Activated CD8-positive, alpha-beta T cell treated with anti-CD3 and anti-CD28 coated beads, Interleukin-2, amount 10 ng/mL, durations not matched to agents 7 days and 5 days (primary cell): ENCODE measurements at regions not wholly inside any gene's neighbourhood (a gene's known extent, or its start where the extent isn't known, plus 50 kb on each side); places are given as distances from the start of the nearest gene placed in this dataset.
"Not testable (repeated sequence)": the region's sequence is repeated elsewhere in the genome, so short reads cannot be mapped to it uniquely, and the experiment has no call there.

Experiments
- ATAC-seq: fragments of 150-1000 bp; cut with Tn5 transposase; one replicate; pipeline ENCODE4 v1.10.0; 2021; ENCODE audit warnings: moderate library complexity
- CTCF ChIA-PET: fragments of 350-600 bp; sonication (Branson Sonifier 250); formaldehyde crosslinking; loops from one replicate; lab custom pipeline; 2021; ENCODE audit warnings: antibody characterized with exemption; lab: Charles Lee
- POLR2A ChIA-PET: fragments of 350-600 bp; sonication (Branson Sonifier 250); formaldehyde crosslinking; loops from one replicate; lab custom pipeline; 2021; ENCODE audit warnings: antibody characterized with exemption; lab: Charles Lee
- DNase-seq: peaks from one replicate; pipeline ENCODE4 v3.0.0-alpha.2; 2020
- H3K27ac Mint-ChIP-seq: one replicate; pipeline ENCODE4 v1.8.0; 2021; ENCODE audit warnings: mild to moderate bottlenecking, mixed read lengths
- H3K27me3 Mint-ChIP-seq: one replicate; pipeline ENCODE4 v1.8.0; 2021; ENCODE audit warnings: low read depth, mixed read lengths
- H3K36me3 Mint-ChIP-seq: one replicate; pipeline ENCODE4 v1.8.0; 2021; ENCODE audit warnings: low read depth, mixed read lengths
- H3K4me1 Mint-ChIP-seq: one replicate; pipeline ENCODE4 v1.8.0; 2021; ENCODE audit warnings: low read depth, mixed read lengths
- H3K4me3 Mint-ChIP-seq: one replicate; pipeline ENCODE4 v1.8.0; 2021; ENCODE audit warnings: mild to moderate bottlenecking, mixed read lengths
- H3K9me3 Mint-ChIP-seq: one replicate; pipeline ENCODE4 v1.8.0; 2022; ENCODE audit warnings: mixed read lengths; ENCODE audit not compliant: insufficient read depth

- no peaks in the 10 kb centered on the region for H3K9me3 Mint-ChIP-seq
- H3K27ac Mint-ChIP-seq: no peak overlapping the region
- H3K4me1 Mint-ChIP-seq: no peaks in the 10 kb centered on the region
- POLR2A ChIA-PET: no interaction called here
- H3K36me3 Mint-ChIP-seq: no peaks in the 10 kb centered on the region
- ATAC-seq (no peak), DNase-seq (no peak)
- CTCF ChIA-PET: no interaction called here
- no peak overlapping the region for H3K4me3 Mint-ChIP-seq
- H3K27me3 Mint-ChIP-seq: no peaks in the 10 kb centered on the region
Measured at GRCh38 chr11:100472727-100473389, 214.2 kb upstream of the ARHGAP42 start.

GRCh38 chr11:100473390-100473740 is 213.7 kb upstream of the ARHGAP42 start:
- CTCF ChIA-PET: no interaction called here
- POLR2A ChIA-PET: no interaction called here

GRCh38 chr11:100484948-100485347 is 202.1 kb upstream of the ARHGAP42 start:
- Mint-ChIP-seq H3K9me3 (peaks cover 21% of the 10 kb centered on the region), H3K4me3 (no peak overlapping the region), H3K4me1 (no peaks in the 10 kb centered on the region), H3K36me3 (peaks cover 2% of the 10 kb centered on the region), H3K27me3 (no peaks in the 10 kb centered on the region), H3K27ac (no peak overlapping the region)
- CTCF ChIA-PET: no interaction called here
- no peak for DNase-seq
- ATAC-seq: no peak
- POLR2A ChIA-PET: no interaction called here

More at GRCh38 chr11:100473390-100473740, 213.7 kb upstream of the ARHGAP42 start:
- ATAC-seq (no peak), DNase-seq (no peak)
- no peaks in the 10 kb centered on the region for H3K9me3 Mint-ChIP-seq
- no peaks in the 10 kb centered on the region for H3K4me1 Mint-ChIP-seq
- H3K36me3 Mint-ChIP-seq: no peaks in the 10 kb centered on the region
- H3K27ac Mint-ChIP-seq: no peak overlapping the region
- no peak overlapping the region for H3K4me3 Mint-ChIP-seq
- H3K27me3 Mint-ChIP-seq: no peaks in the 10 kb centered on the region

- POLR2A ChIA-PET: no interaction called here
- ATAC-seq (no peak), DNase-seq (no peak)
- H3K4me1 Mint-ChIP-seq: no peaks in the 10 kb centered on the region
- CTCF ChIA-PET: no interaction called here
- H3K36me3 Mint-ChIP-seq: no peaks in the 10 kb centered on the region
- H3K9me3 Mint-ChIP-seq: peaks cover 8% of the 10 kb centered on the region
- H3K4me3 Mint-ChIP-seq: no peak overlapping the region
- H3K27me3 Mint-ChIP-seq: no peaks in the 10 kb centered on the region
- H3K27ac Mint-ChIP-seq: no peak overlapping the region
Measured at GRCh38 chr11:100498780-100499179, 188.3 kb upstream of the ARHGAP42 start.

GRCh38 chr11:100501450-100501849 is 185.6 kb upstream of the ARHGAP42 start:
- ChIA-PET POLR2A (no interaction called here), CTCF (no interaction called here)
- Mint-ChIP-seq H3K9me3 (peaks cover 3% of the 10 kb centered on the region), H3K27me3 (no peaks in the 10 kb centered on the region), H3K4me1 (no peaks in the 10 kb centered on the region), H3K36me3 (no peaks in the 10 kb centered on the region), H3K27ac (no peak overlapping the region), H3K4me3 (no peak overlapping the region)
- DNase-seq (no peak), ATAC-seq (no peak)

GRCh38 chr11:100512475-100512874 is 174.6 kb upstream of the ARHGAP42 start:
- POLR2A ChIA-PET: no interaction called here
- Mint-ChIP-seq H3K36me3 (no peaks in the 10 kb centered on the region), H3K27me3 (no peaks in the 10 kb centered on the region), H3K4me1 (no peaks in the 10 kb centered on the region), H3K9me3 (peaks cover 4% of the 10 kb centered on the region), H3K4me3 (no peak overlapping the region), H3K27ac (no peak overlapping the region)
- ATAC-seq (no peak), DNase-seq (no peak)
- CTCF ChIA-PET: no interaction called here

GRCh38 chr11:100515087-100515486 is 172.0 kb upstream of the ARHGAP42 start:
- Mint-ChIP-seq H3K9me3 (peaks cover 5% of the 10 kb centered on the region), H3K36me3 (no peaks in the 10 kb centered on the region), H3K27ac (no peak overlapping the region)

GRCh38 chr11:100525197-100525596 is 161.9 kb upstream of the ARHGAP42 start:
- no peaks in the 10 kb centered on the region for H3K4me1 Mint-ChIP-seq
- no peaks in the 10 kb centered on the region for H3K36me3 Mint-ChIP-seq
- no peaks in the 10 kb centered on the region for H3K27me3 Mint-ChIP-seq
- POLR2A ChIA-PET: no interaction called here
- DNase-seq (no peak), ATAC-seq (no peak)
- peaks cover 20% of the 10 kb centered on the region for H3K9me3 Mint-ChIP-seq
- CTCF ChIA-PET: no interaction called here
- H3K27ac Mint-ChIP-seq: no peak overlapping the region
- no peak overlapping the region for H3K4me3 Mint-ChIP-seq

More at GRCh38 chr11:100515087-100515486, 172.0 kb upstream of the ARHGAP42 start:
- Mint-ChIP-seq H3K4me3 (no peak overlapping the region), H3K4me1 (no peaks in the 10 kb centered on the region), H3K27me3 (no peaks in the 10 kb centered on the region)
- ATAC-seq (no peak), DNase-seq (no peak)
- ChIA-PET POLR2A (no interaction called here), CTCF (no interaction called here)

- no peak overlapping the region for H3K4me3 Mint-ChIP-seq
- H3K4me1 Mint-ChIP-seq: no peaks in the 10 kb centered on the region
- no peaks in the 10 kb centered on the region for H3K36me3 Mint-ChIP-seq
- ATAC-seq: no peak
- no peaks in the 10 kb centered on the region for H3K27me3 Mint-ChIP-seq
- H3K27ac Mint-ChIP-seq: no peak overlapping the region
- H3K9me3 Mint-ChIP-seq: peaks cover 20% of the 10 kb centered on the region
- no peak for DNase-seq
- ChIA-PET CTCF (no interaction called here), POLR2A (no interaction called here)
Measured at GRCh38 chr11:100525635-100526034, 161.5 kb upstream of the ARHGAP42 start.

- no peaks in the 10 kb centered on the region for H3K27me3 Mint-ChIP-seq
- no peak for ATAC-seq
- H3K4me3 Mint-ChIP-seq: no peak overlapping the region
- POLR2A ChIA-PET: no interaction called here
- no peak overlapping the region for H3K27ac Mint-ChIP-seq
- CTCF ChIA-PET: no interaction called here
- H3K9me3 Mint-ChIP-seq: peaks cover 11% of the 10 kb centered on the region
- no peaks in the 10 kb centered on the region for H3K4me1 Mint-ChIP-seq
- no peaks in the 10 kb centered on the region for H3K36me3 Mint-ChIP-seq
- no peak for DNase-seq
Measured at GRCh38 chr11:100528872-100529416, 158.1 kb upstream of the ARHGAP42 start.

- DNase-seq, H3K4me3 Mint-ChIP-seq, H3K36me3 Mint-ChIP-seq, ATAC-seq, H3K27ac Mint-ChIP-seq, H3K27me3 Mint-ChIP-seq, H3K9me3 Mint-ChIP-seq, H3K4me1 Mint-ChIP-seq, POLR2A ChIA-PET, CTCF ChIA-PET: not testable (repeated sequence)
Measured at GRCh38 chr11:100531290-100531689, 155.8 kb upstream of the ARHGAP42 start.

- Mint-ChIP-seq H3K9me3 (no peaks in the 10 kb centered on the region), H3K27me3 (no peaks in the 10 kb centered on the region), H3K4me3 (no peak overlapping the region), H3K27ac (no peak overlapping the region), H3K4me1 (no peaks in the 10 kb centered on the region), H3K36me3 (no peaks in the 10 kb centered on the region)
- CTCF ChIA-PET: no interaction called here
- POLR2A ChIA-PET: no interaction called here
- DNase-seq (no peak), ATAC-seq (no peak)
Measured at GRCh38 chr11:100536979-100537378, 150.1 kb upstream of the ARHGAP42 start.

- no peaks in the 10 kb centered on the region for H3K36me3 Mint-ChIP-seq
- H3K27ac Mint-ChIP-seq: no peak overlapping the region
- no peak overlapping the region for H3K4me3 Mint-ChIP-seq
- POLR2A ChIA-PET: interaction anchor here (0.7 kb wide), 1 partner anchor 548 kb away, joined by 4 read pairs; no protein-coding TSS in a partner anchor
- DNase-seq: no peak
- no peaks in the 10 kb centered on the region for H3K4me1 Mint-ChIP-seq
- CTCF ChIA-PET: no interaction called here
- H3K9me3 Mint-ChIP-seq: no peaks in the 10 kb centered on the region
- H3K27me3 Mint-ChIP-seq: no peaks in the 10 kb centered on the region
- ATAC-seq: no peak
Measured at GRCh38 chr11:100543386-100543785, 143.7 kb upstream of the ARHGAP42 start.
